Astrocyte (in vitro differentiated cells and primary cell): ENCODE measurements at regions not wholly inside any gene's neighbourhood (a gene's known extent, or its start where the extent isn't known, plus 50 kb on each side); places are given as distances from the start of the nearest gene placed in this dataset.
"Not testable (repeated sequence)": the region's sequence is repeated elsewhere in the genome, so short reads cannot be mapped to it uniquely, and the experiment has no call there.

ENCODE experiments used
- DNase-seq: peaks from one replicate; pipeline ENCODE4 v3.0.0-alpha.2; 2010; ENCODE audit warnings: low read depth
- FAIRE-seq: peaks from 2 replicates; lab custom pipeline; 2011; peaks lifted over from hg19 to GRCh38; lab: Jason Lieb, UNC
- H2AFZ ChIP-seq: 2 replicates; pipeline ENCODE4 v1.6.0; 2012; ENCODE audit warnings: low read depth, low read length, inconsistent platforms
- H3K27ac ChIP-seq: 2 replicates; pipeline ENCODE4 v1.5.1; 2011; ENCODE audit warnings: low read depth, low read length, inconsistent platforms
- H3K27me3 ChIP-seq: 2 replicates; pipeline ENCODE4 v1.6.0; 2011; ENCODE audit warnings: low read length, inconsistent platforms; ENCODE audit not compliant: insufficient read depth
- H3K36me3 ChIP-seq: 2 replicates; pipeline ENCODE4 v1.5.1; 2011; ENCODE audit warnings: low read length, inconsistent platforms; ENCODE audit not compliant: insufficient read depth
- H3K4me1 ChIP-seq: 2 replicates; pipeline ENCODE4 v1.5.1; 2011; ENCODE audit warnings: low read length, inconsistent platforms; ENCODE audit not compliant: insufficient read depth
- H3K4me2 ChIP-seq: 2 replicates; pipeline ENCODE4 v1.6.0; 2012; ENCODE audit warnings: low read length, inconsistent platforms
- H3K4me3 ChIP-seq: 2 replicates; pipeline ENCODE4 v1.5.1; 2011; ENCODE audit warnings: low read depth, mild to moderate bottlenecking, low read length, inconsistent platforms; ENCODE audit not compliant: insufficient read depth
- H3K79me2 ChIP-seq: 2 replicates; pipeline ENCODE4 v1.6.0; 2012; ENCODE audit warnings: mild to moderate bottlenecking, low read length, inconsistent platforms; ENCODE audit not compliant: insufficient read depth
- H3K9ac ChIP-seq: 2 replicates; pipeline ENCODE4 v1.6.0; 2012; ENCODE audit warnings: mild to moderate bottlenecking, low read length, inconsistent platforms
- H3K9me3 ChIP-seq: 2 replicates; pipeline ENCODE4 v1.5.1; 2012; ENCODE audit warnings: low read depth, mild to moderate bottlenecking, low read length, inconsistent platforms; ENCODE audit not compliant: insufficient read depth
- H4K20me1 ChIP-seq: 2 replicates; pipeline ENCODE4 v1.6.0; 2012; ENCODE audit warnings: low read length, inconsistent platforms; ENCODE audit not compliant: insufficient read depth
- H3K27ac Mint-ChIP-seq: one replicate; pipeline ENCODE4 v1.8.0; 2021; ENCODE audit warnings: mild to moderate bottlenecking, mixed read lengths; ENCODE audit not compliant: unreplicated experiment
- H3K27me3 Mint-ChIP-seq: one replicate; pipeline ENCODE4 v1.8.0; 2021; ENCODE audit warnings: low read depth, mixed read lengths; ENCODE audit not compliant: unreplicated experiment
- H3K36me3 Mint-ChIP-seq: one replicate; pipeline ENCODE4 v1.8.0; 2021; ENCODE audit warnings: low read depth, mixed read lengths; ENCODE audit not compliant: unreplicated experiment
- H3K4me1 Mint-ChIP-seq: one replicate; pipeline ENCODE4 v1.8.0; 2021; ENCODE audit warnings: low read depth, mixed read lengths; ENCODE audit not compliant: unreplicated experiment
- H3K4me3 Mint-ChIP-seq: one replicate; pipeline ENCODE4 v1.8.0; 2021; ENCODE audit warnings: mild to moderate bottlenecking, moderate library complexity, mixed read lengths; ENCODE audit not compliant: unreplicated experiment
- H3K9me3 Mint-ChIP-seq: one replicate; pipeline ENCODE4 v1.8.0; 2021; ENCODE audit warnings: mild to moderate bottlenecking, mixed read lengths; ENCODE audit not compliant: unreplicated experiment
- CTCF ChIP-seq: IDR thresholded peaks from 2 replicates; pipeline ENCODE4 v1.5.1; 2011; ENCODE audit warnings: low read depth, mild to moderate bottlenecking, inconsistent platforms, low read length, moderate library complexity; ENCODE audit not compliant: insufficient read depth
- EZH2 ChIP-seq: IDR thresholded peaks from 2 replicates; pipeline ENCODE4 v1.6.1; 2012; ENCODE audit warnings: mild to moderate bottlenecking, low read length, inconsistent platforms; ENCODE audit not compliant: insufficient read depth

GRCh38 chr4:3619698-3620097 lies 87.5 kb upstream of the LRPAP1 start:
- H3K4me1 ChIP-seq, H3K27me3 ChIP-seq, H3K9me3 ChIP-seq, H3K9me3 Mint-ChIP-seq, H3K27ac ChIP-seq, H3K4me3 Mint-ChIP-seq, DNase-seq, H3K79me2 ChIP-seq, H3K36me3 ChIP-seq, FAIRE-seq, H3K27ac Mint-ChIP-seq, H3K4me1 Mint-ChIP-seq, H4K20me1 ChIP-seq, H3K9ac ChIP-seq, H3K4me2 ChIP-seq, H3K36me3 Mint-ChIP-seq, H3K4me3 ChIP-seq, H2AFZ ChIP-seq: not testable (repeated sequence)
- peaks cover 21% of the 10 kb centered on the region for H3K27me3 Mint-ChIP-seq

- not testable (repeated sequence) for H3K9ac ChIP-seq, H3K79me2 ChIP-seq, H3K27ac Mint-ChIP-seq, H3K36me3 ChIP-seq, DNase-seq, H3K4me3 Mint-ChIP-seq, H4K20me1 ChIP-seq, H3K4me1 ChIP-seq, H3K36me3 Mint-ChIP-seq, H3K9me3 ChIP-seq, H2AFZ ChIP-seq, H3K27me3 ChIP-seq, FAIRE-seq, H3K9me3 Mint-ChIP-seq, H3K4me3 ChIP-seq, H3K27ac ChIP-seq, H3K4me1 Mint-ChIP-seq, H3K4me2 ChIP-seq
- H3K27me3 Mint-ChIP-seq, result peaks cover 25% of the 10 kb centered on the region
Measured at GRCh38 chr4:3618341-3618740, 86.1 kb upstream of the LRPAP1 start.

- H3K27ac ChIP-seq, result no peak overlapping the region
- H3K27me3 ChIP-seq, result no peaks in the 10 kb centered on the region
- H3K4me3 ChIP-seq, result no peak overlapping the region
- FAIRE-seq (no peak), DNase-seq (no peak)
- H3K9ac ChIP-seq, result no peak overlapping the region
- H3K27me3 Mint-ChIP-seq, result peaks cover 26% of the 10 kb centered on the region
- peaks cover 5% of the 10 kb centered on the region for H3K9me3 ChIP-seq
- no peaks in the 10 kb centered on the region for H3K4me1 ChIP-seq
- TF ChIP-seq CTCF (no peak), EZH2 (no peak)
- H2AFZ ChIP-seq, result no peak overlapping the region
- no peak overlapping the region for H3K4me2 ChIP-seq
- H4K20me1 ChIP-seq, result no peaks in the 10 kb centered on the region
- no peaks in the 10 kb centered on the region for H3K79me2 ChIP-seq
- H3K36me3 Mint-ChIP-seq, result no peaks in the 10 kb centered on the region
- peaks cover 7% of the 10 kb centered on the region for H3K9me3 Mint-ChIP-seq
- H3K36me3 ChIP-seq, result no peaks in the 10 kb centered on the region
- H3K4me1 Mint-ChIP-seq, result peaks cover 10% of the 10 kb centered on the region
- H3K4me3 Mint-ChIP-seq, result no peak overlapping the region
- H3K27ac Mint-ChIP-seq, result no peak overlapping the region
Measured at GRCh38 chr4:3615386-3616286, 83.4 kb upstream of the LRPAP1 start.
